ENCODE measurements at regions not wholly inside any gene's neighbourhood (a gene's known extent, or its start where the extent isn't known, plus 50 kb on each side); places are given as distances from the start of the nearest gene placed in this dataset.

DNA sequence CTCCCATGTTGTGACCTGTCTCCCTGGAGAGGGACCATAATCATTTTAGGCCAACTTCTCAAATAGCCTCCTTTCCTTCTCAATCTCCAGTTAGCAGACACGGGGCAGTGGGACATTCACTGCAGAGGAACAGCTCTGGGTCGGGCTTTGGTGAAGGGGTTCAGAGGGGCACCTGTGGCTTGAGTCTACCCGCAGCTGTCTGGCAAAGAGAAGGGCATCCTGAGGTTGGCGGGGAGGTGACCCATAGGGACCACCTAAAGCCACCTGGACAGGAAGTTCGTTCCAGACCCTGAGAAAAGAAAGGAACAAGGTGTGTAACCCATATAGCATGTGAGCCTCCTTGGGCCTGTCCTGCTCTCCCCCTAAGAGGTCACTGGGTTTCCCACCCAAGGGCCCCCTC is 155.0 kb downstream of the OAT start:
- DNase-seq, result no peak
- Mint-ChIP-seq H3K9me3 (no peaks in the 10 kb centered on the region), H3K4me3 (no peak overlapping the region), H3K4me1 (ENCODE audit: low read depth) (no peaks in the 10 kb centered on the region), H3K36me3 (ENCODE audit: insufficient read depth) (no peaks in the 10 kb centered on the region), H3K27me3 (ENCODE audit: low read depth) (peaks cover 3% of the 10 kb centered on the region)
- ATAC-seq, result no peak

DNA sequence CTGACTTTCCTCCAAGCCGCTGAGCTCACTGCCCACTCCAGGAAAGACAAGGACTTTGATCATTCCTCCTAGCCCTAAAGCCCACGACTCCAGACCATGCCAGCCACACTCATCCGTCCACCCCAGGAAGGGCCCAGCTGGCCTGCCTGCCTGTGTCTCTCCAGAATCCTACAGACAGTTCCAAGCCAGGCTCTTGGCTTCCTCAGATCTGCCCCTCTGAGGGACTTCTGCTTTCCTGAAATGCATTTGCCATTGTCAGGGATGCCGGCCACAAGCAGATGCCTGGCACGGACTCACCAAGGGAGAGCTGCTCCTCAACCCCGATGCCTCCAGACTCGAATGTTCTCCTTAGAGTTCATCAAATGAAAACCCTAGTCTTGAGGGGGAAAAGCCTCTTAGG is 155.8 kb downstream of the OAT start:
- H3K4me1 Mint-ChIP-seq (ENCODE audit: low read depth), result no peaks in the 10 kb centered on the region
- no peaks in the 10 kb centered on the region for H3K36me3 Mint-ChIP-seq (ENCODE audit: insufficient read depth)
- no peak overlapping the region for H3K4me3 Mint-ChIP-seq
- ATAC-seq (no peak), DNase-seq (no peak)
- peaks cover 3% of the 10 kb centered on the region for H3K27me3 Mint-ChIP-seq (ENCODE audit: low read depth)
- H3K9me3 Mint-ChIP-seq, result no peaks in the 10 kb centered on the region

DNA sequence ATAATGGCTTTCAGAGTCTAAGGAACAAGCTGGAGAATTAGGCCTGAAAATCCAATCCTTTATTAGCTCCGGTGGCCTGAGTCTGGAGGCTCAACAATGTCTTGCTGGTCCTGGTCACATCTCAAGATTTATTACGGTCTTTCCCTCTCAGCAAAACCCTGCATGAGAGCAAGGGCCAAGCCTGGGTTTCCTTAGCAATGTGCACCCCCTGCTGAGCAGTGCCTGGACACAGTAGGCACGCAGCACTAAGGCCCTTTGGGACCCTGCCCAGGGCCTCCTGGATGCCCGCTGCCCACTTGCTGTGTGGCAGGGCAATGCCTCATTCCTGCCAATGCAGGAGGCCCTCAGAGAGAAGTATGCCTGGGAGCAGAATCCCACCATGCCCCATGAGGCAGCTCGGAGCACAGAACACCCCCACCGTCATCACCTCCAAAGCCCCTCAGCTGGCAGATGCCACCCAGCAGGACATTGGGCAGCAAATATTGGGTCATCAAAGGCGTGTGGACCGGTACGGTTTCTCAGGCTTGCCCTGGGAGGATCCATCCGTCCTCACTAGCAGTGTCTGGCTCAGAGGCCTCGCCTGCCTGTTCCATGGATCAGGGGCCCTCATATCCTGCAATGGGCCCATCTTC is 156.4 kb downstream of the OAT start:
- Mint-ChIP-seq H3K4me1 (ENCODE audit: low read depth) (no peaks in the 10 kb centered on the region), H3K27me3 (ENCODE audit: low read depth) (peaks cover 3% of the 10 kb centered on the region), H3K9me3 (no peaks in the 10 kb centered on the region), H3K4me3 (no peak overlapping the region), H3K36me3 (ENCODE audit: insufficient read depth) (no peaks in the 10 kb centered on the region)
- DNase-seq (no peak), ATAC-seq (no peak)

DNA sequence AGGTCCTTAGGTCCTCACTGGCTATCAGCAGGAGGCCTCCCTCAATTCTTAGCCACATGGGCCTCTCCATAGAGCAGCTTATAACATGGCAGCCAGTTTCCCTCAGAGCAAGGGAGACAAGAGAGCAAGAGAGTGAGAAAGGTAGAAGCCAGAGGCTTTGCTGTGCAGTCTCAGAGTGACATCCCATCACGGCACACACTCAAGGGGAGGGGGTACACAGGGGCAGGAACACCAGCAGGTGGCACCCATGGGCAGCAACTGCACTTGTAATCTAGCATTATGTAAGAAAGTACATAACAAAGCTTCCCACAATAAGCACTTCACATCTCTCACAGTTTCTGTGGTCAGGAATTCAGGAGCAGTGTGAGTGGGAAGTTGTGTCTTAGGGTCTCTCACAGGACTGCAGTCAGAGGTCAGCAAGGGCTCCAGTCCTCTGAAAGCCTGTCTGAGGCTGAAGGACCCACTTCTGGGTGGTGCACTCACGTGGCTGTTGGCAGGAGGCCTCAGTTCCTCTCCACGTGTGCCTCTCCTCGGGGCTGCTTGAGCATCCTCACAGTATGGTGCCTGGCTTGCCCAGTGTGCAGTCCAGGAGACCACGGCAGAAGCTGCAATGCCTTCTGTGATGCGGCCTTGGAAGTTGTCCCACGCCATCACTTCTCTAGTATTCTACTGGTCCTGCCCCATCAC is 159.4 kb downstream of the OAT start:
- H3K4me3 Mint-ChIP-seq, result no peak overlapping the region
- H3K27me3 Mint-ChIP-seq (ENCODE audit: low read depth), result no peaks in the 10 kb centered on the region
- H3K36me3 Mint-ChIP-seq (ENCODE audit: insufficient read depth), result no peaks in the 10 kb centered on the region
- DNase-seq (no peak), ATAC-seq (no peak)
- H3K4me1 Mint-ChIP-seq (ENCODE audit: low read depth), result no peaks in the 10 kb centered on the region
- H3K9me3 Mint-ChIP-seq, result peaks cover 6% of the 10 kb centered on the region

DNA sequence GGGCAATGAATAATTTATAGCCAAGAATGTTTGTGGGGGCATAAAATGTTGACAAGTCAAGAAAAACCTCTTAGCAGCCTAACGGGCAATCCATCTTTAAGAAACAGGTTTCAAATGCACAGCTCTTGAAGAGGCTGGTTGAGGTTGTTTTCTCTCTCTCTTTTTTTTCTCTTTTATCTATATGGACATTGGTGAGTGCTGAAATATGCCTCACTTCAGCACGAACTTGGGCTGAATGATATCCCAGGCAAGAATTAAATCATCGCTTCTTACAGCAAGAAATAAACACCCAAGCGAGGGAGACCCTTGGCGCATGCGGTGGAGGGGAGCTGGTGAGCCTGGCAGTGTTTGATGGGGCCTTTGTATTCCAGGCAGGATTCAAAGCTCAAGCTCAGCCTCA is 160.9 kb downstream of the OAT start:
- DNase-seq, result no peak
- no peaks in the 10 kb centered on the region for H3K36me3 Mint-ChIP-seq (ENCODE audit: insufficient read depth)
- no peak overlapping the region for H3K4me3 Mint-ChIP-seq
- ATAC-seq, result no peak
- no peaks in the 10 kb centered on the region for H3K4me1 Mint-ChIP-seq (ENCODE audit: low read depth)
- H3K9me3 Mint-ChIP-seq, result peaks cover 6% of the 10 kb centered on the region
- no peaks in the 10 kb centered on the region for H3K27me3 Mint-ChIP-seq (ENCODE audit: low read depth)

DNA sequence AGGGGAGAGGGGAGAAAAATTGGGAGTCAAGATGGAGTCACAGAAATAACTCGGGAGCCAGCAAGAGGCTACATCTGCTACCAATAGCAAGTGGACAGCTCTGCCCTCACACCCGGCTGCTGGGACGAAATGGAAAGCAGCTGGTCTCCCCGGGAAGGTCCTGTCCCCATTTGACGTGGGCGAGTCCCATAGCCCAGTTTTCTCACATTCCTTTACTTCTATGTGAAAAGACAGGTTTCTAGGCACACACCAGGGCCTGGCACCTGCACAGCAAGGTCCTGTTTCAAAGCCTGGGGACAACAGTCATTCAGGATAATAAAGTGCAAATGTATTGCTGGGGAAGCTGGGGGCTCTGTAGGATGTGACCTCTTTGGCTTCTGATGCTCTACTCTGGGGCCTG is 162.6 kb downstream of the OAT start:
- peaks cover 6% of the 10 kb centered on the region for H3K9me3 Mint-ChIP-seq
- no peak for ATAC-seq
- no peaks in the 10 kb centered on the region for H3K36me3 Mint-ChIP-seq (ENCODE audit: insufficient read depth)
- H3K27me3 Mint-ChIP-seq (ENCODE audit: low read depth), result no peaks in the 10 kb centered on the region
- DNase-seq, result no peak
- H3K4me3 Mint-ChIP-seq, result no peak overlapping the region
- no peaks in the 10 kb centered on the region for H3K4me1 Mint-ChIP-seq (ENCODE audit: low read depth)

DNA sequence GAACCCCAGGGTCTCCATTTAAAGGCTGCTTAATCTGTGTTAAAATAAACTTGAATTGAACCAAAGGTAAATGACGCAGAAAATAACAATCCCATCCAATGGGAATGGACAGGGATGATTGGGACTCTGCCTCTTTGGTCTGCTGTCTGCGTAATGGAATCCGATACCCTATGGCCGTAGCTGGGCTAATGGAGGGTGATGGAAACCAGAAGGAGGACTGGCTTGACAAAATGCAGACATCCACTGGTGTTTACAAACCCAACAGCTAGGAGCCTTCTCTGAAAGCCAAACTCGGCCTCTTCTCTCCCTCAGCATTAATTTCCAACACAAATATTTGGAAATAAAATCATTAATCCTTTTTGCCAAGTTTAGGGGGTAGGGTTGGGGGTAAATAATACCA is 162.2 kb upstream of the CHST15 start:
- Mint-ChIP-seq H3K4me3 (no peak overlapping the region), H3K36me3 (ENCODE audit: insufficient read depth) (no peaks in the 10 kb centered on the region), H3K9me3 (peaks cover 6% of the 10 kb centered on the region), H3K4me1 (ENCODE audit: low read depth) (no peaks in the 10 kb centered on the region), H3K27me3 (ENCODE audit: low read depth) (no peaks in the 10 kb centered on the region)
- ATAC-seq (no peak), DNase-seq (no peak)

DNA sequence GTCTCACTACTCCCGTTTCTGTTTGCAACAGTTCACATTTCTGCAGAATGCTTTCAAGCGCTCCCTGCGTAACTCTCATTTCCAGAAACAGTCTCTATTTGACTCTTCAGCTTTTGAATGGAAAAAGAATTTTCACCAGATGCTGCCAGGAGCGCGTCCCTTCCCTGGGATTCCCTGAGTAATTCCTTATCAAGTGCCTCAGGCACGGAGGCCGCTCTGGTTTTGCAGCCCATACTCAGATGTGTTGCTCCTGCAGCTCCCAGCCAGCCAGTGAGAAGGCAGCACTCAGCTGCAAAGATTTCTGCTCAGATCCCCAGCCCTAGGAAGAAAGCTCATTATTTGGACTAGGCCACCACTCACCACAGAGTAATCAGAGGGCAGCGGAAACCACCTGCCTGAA is 161.1 kb upstream of the CHST15 start:
- H3K36me3 Mint-ChIP-seq (ENCODE audit: insufficient read depth), result no peaks in the 10 kb centered on the region
- ATAC-seq, result no peak
- H3K4me3 Mint-ChIP-seq, result no peak overlapping the region
- no peaks in the 10 kb centered on the region for H3K4me1 Mint-ChIP-seq (ENCODE audit: low read depth)
- H3K27me3 Mint-ChIP-seq (ENCODE audit: low read depth), result no peaks in the 10 kb centered on the region
- DNase-seq, result no peak
- peaks cover 6% of the 10 kb centered on the region for H3K9me3 Mint-ChIP-seq

DNA sequence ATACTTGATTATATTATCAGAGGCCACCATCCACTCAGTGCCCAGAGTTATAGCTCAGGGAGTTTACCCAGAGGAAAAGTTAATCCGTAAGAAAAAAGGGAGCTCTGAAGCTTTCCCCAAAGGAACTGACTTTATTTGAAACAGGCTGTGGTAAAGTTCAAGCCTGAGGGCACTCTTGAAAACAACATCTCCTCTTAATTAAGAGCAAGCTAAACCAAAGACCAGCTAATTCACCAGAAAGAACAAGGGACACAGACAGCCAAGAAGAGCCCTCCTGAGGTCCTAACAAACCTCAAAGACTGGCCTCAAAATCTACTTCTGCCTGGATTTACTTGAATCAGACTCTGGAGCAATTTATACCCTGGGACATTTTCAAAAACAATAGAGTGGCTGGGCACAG is 159.6 kb upstream of the CHST15 start:
- Mint-ChIP-seq H3K4me1 (ENCODE audit: low read depth) (no peaks in the 10 kb centered on the region), H3K36me3 (ENCODE audit: insufficient read depth) (no peaks in the 10 kb centered on the region), H3K27me3 (ENCODE audit: low read depth) (no peaks in the 10 kb centered on the region), H3K4me3 (no peak overlapping the region), H3K9me3 (peaks cover 6% of the 10 kb centered on the region)
- DNase-seq (no peak), ATAC-seq (no peak)

DNA sequence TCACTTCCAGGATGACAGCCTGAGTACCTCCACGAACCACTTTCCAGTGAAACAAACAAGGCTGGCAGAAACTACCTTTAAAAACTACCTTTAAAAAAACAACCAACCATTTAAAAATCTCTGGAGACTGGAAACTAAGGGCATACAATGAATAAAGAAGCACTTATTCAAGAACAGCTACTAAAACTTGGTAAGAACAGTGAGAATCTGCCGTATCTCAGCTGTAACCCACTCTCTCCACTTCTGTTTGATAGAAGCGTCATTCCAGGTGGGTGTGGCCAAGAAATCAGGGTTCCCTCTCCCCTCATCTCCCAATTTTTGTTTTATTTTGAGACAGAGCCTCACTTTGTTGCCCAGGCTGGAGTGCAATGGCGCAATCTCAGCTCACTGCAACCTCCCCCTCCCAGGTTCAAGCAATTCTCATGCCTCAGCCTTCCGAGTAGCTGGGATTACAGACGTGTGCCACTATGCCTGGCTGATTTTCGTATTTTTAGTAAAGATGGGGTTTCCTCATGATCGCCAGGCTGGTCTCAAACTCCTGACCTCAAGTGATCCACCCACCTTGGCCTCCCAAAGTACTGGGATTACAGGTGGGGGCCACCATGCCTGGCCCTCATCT is 158.8 kb upstream of the CHST15 start:
- Mint-ChIP-seq H3K27me3 (ENCODE audit: low read depth) (no peaks in the 10 kb centered on the region), H3K9me3 (peaks cover 6% of the 10 kb centered on the region), H3K4me3 (no peak overlapping the region), H3K36me3 (ENCODE audit: insufficient read depth) (no peaks in the 10 kb centered on the region), H3K4me1 (ENCODE audit: low read depth) (no peaks in the 10 kb centered on the region)
- DNase-seq, result no peak
- no peak for ATAC-seq

DNA sequence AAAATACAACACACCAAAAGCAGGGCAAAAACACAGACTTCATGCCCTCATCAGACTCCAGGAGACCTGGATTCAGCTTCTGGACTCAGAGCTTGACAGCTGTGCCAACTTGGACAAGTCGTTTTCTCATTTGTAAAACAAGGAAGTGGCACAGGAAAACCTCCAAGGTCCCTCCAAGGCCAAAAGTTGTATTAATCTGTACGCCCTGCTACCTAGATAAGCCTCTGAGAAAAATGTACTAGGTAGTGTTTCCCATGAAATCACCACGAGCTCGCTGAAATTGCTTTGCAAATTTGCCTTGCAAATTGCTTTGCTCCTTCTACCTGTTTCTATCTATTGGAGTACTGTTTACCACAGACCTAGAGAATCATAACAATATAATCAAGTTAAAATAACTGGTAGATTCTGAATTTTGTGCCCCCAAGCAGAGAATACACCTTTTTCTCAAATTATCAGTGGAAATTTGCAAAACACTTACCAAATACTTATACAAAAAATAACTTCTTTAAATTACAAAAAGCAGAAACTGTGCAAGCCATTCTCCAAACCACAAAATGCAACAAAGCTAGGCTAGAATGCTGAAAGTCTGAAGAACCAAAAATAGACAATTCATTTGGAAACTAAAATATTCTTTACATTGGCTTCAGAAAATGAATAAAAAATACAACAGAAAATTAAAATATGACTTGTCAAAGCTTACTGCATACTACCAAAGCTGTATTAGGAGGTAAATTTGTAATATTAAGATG is 158.1 kb upstream of the CHST15 start:
- no peak for ATAC-seq
- DNase-seq, result no peak
- Mint-ChIP-seq H3K4me1 (ENCODE audit: low read depth) (no peaks in the 10 kb centered on the region), H3K36me3 (ENCODE audit: insufficient read depth) (no peaks in the 10 kb centered on the region), H3K9me3 (peaks cover 6% of the 10 kb centered on the region), H3K27me3 (ENCODE audit: low read depth) (no peaks in the 10 kb centered on the region), H3K4me3 (no peak overlapping the region)

DNA sequence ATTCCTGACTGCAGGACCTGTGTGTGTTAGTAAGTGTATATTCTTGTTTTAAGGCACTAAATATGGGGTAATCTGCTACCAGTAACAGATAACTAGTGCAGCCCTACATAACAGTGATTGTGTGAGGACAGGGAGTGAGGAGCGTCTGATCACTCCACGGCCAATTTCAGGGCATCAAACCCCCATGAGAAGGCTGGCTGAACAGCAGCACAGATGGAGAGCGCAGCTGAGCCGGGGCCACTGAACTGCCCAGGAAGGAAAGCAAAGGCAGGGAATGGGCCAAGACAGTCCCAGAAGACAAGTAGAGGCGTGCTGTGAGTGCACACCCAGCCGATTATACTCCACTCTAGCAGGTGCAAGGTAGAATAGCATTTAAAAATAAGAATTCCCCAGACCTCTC is 157.1 kb upstream of the CHST15 start:
- Mint-ChIP-seq H3K4me3 (no peak overlapping the region), H3K27me3 (ENCODE audit: low read depth) (no peaks in the 10 kb centered on the region), H3K4me1 (ENCODE audit: low read depth) (no peaks in the 10 kb centered on the region), H3K9me3 (peaks cover 5% of the 10 kb centered on the region), H3K36me3 (ENCODE audit: insufficient read depth) (no peaks in the 10 kb centered on the region)
- ATAC-seq (no peak), DNase-seq (no peak)

DNA sequence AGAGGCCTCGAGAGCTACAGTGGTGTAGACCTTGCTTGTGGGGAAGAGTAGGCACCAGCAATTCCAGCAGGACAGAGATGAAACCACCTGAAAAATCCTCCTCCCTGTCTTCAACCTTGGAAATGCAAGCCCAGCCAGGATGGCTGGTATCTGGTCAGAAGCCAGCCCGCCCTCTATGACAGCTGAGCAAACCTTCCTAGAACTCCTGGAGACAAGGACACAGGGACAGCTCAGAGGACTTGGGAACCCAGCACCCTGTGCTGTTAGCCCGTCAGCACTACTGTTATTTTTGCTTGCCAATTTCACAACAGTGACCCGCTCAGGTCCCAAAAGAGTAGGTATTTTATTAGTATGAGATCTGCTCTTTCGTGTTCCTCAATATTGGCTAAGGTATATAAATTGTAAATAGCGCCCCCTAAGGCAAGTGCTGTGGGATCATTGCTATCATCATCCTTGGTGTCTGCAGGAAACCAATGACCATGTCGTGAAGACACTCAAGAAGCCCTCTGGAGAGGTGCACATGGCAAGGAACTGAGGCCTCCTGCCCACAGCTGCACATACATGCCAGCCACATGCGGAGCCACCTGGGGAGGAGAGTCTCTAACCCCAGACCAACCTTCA is 156.5 kb upstream of the CHST15 start:
- Mint-ChIP-seq H3K4me3 (no peak overlapping the region), H3K36me3 (ENCODE audit: insufficient read depth) (no peaks in the 10 kb centered on the region), H3K27me3 (ENCODE audit: low read depth) (no peaks in the 10 kb centered on the region), H3K4me1 (ENCODE audit: low read depth) (no peaks in the 10 kb centered on the region), H3K9me3 (no peaks in the 10 kb centered on the region)
- ATAC-seq, result no peak
- no peak for DNase-seq

DNA sequence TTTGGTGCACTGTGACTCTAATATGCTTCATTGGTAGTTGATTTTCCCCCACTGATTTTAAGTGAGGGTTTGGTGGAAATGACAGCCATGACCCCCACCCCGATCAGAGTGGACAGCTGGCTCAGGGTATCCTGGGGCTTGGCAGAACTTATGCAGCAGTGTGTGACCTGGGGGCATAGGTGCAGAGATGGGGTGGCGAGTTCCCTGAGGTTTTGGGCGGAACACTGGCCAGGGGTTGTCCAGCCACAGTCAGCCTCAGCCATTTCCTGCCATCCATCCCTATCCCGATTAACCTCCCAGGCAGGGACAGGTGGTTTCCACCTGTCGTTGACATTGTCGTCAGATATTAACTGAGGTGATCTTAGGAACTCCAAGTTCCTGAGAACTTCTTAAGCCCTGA is 155.8 kb upstream of the CHST15 start:
- Mint-ChIP-seq H3K36me3 (ENCODE audit: insufficient read depth) (no peaks in the 10 kb centered on the region), H3K4me1 (ENCODE audit: low read depth) (no peaks in the 10 kb centered on the region), H3K9me3 (no peaks in the 10 kb centered on the region), H3K27me3 (ENCODE audit: low read depth) (no peaks in the 10 kb centered on the region), H3K4me3 (no peak overlapping the region)
- ATAC-seq (no peak), DNase-seq (no peak)
